WTC11 (cell line): ENCODE measurements at regions not wholly inside any gene's neighbourhood (a gene's known extent, or its start where the extent isn't known, plus 50 kb on each side); places are given as distances from the start of the nearest gene placed in this dataset.

Source experiments
- ELF4 ChIP-seq: sonication (generic); formaldehyde crosslinking; IDR thresholded peaks from 2 replicates; pipeline ENCODE4 v1.8.1; 2022; ENCODE audit warnings: low read depth, mild to moderate bottlenecking, moderate library complexity, missing genetic modification reagents
- FOXK1 ChIP-seq: sonication (generic); formaldehyde crosslinking; IDR thresholded peaks from 2 replicates; pipeline ENCODE4 v1.8.0; 2022; ENCODE audit warnings: mild to moderate bottlenecking, moderate library complexity, missing genetic modification reagents
- KAT7 ChIP-seq: sonication (generic); formaldehyde crosslinking; IDR thresholded peaks from 2 replicates; pipeline ENCODE4 v1.8.1; 2023; ENCODE audit warnings: missing genetic modification reagents, mild to moderate bottlenecking, borderline replicate concordance
- NR3C1 ChIP-seq: sonication (generic); formaldehyde crosslinking; conservative IDR thresholded peaks from 2 replicates; pipeline ENCODE4 v1.8.1; 2023; ENCODE audit warnings: low read depth, mild to moderate bottlenecking, missing genetic modification reagents
- SP1 ChIP-seq: sonication (generic); formaldehyde crosslinking; conservative IDR thresholded peaks from 2 replicates; pipeline ENCODE4 v1.8.1; 2022; ENCODE audit warnings: missing genetic modification reagents
- ZNF138 ChIP-seq: sonication (generic); formaldehyde crosslinking; conservative IDR thresholded peaks from 2 replicates; pipeline ENCODE4 v1.8.1; 2022; ENCODE audit warnings: mild to moderate bottlenecking, moderate library complexity, missing genetic modification reagents
- TF ChIP-seq, protein P1 (sequence below): fragments of 200-600 bp; IDR thresholded peaks from 2 replicates; pipeline ENCODE4 v1.8.0; 2022; ENCODE audit warnings: antibody characterized with exemption
- TF ChIP-seq, protein P2 (sequence below): sonication (generic); formaldehyde crosslinking; IDR thresholded peaks from 2 replicates; pipeline ENCODE4 v1.8.1; 2022; ENCODE audit warnings: mild to moderate bottlenecking, moderate library complexity, missing genetic modification reagents

DNA sequence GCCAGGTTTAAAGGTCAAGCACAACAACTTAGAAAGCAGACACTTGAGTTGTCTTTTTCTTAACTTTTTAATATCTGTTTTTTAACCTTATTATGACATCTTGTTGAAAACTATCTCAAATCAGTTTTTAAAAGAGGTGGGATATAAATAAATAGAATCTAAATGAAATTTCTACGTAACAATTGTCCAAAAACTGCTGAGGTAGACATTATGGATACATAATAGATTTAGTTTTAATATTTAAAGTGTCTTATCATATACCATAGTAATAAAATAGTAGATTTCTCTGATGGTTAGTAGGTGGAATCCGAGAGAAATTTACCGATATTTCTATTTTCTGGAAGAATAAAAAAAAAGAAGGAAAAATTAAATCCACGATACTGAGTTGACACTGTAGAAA, 113.9 kb upstream of the MMS22L start:
- TF ChIP-seq, protein P1, sequence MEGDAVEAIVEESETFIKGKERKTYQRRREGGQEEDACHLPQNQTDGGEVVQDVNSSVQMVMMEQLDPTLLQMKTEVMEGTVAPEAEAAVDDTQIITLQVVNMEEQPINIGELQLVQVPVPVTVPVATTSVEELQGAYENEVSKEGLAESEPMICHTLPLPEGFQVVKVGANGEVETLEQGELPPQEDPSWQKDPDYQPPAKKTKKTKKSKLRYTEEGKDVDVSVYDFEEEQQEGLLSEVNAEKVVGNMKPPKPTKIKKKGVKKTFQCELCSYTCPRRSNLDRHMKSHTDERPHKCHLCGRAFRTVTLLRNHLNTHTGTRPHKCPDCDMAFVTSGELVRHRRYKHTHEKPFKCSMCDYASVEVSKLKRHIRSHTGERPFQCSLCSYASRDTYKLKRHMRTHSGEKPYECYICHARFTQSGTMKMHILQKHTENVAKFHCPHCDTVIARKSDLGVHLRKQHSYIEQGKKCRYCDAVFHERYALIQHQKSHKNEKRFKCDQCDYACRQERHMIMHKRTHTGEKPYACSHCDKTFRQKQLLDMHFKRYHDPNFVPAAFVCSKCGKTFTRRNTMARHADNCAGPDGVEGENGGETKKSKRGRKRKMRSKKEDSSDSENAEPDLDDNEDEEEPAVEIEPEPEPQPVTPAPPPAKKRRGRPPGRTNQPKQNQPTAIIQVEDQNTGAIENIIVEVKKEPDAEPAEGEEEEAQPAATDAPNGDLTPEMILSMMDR: no peak
- TF ChIP-seq ZNF138 (CRISPR knock-in tag) (no peak), FOXK1 (CRISPR knock-in tag) (no peak), SP1 (CRISPR knock-in tag) (no peak), NR3C1 (no peak), ELF4 (CRISPR knock-in tag) (no peak), KAT7 (no peak)
- TF ChIP-seq, protein P2, sequence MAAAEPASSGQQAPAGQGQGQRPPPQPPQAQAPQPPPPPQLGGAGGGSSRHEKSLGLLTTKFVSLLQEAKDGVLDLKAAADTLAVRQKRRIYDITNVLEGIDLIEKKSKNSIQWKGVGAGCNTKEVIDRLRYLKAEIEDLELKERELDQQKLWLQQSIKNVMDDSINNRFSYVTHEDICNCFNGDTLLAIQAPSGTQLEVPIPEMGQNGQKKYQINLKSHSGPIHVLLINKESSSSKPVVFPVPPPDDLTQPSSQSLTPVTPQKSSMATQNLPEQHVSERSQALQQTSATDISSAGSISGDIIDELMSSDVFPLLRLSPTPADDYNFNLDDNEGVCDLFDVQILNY (CRISPR knock-in tag): no peak
